Sigmoid colon (tissue), 6 donors: ENCODE measurements at regions not wholly inside any gene's neighbourhood (a gene's known extent, or its start where the extent isn't known, plus 50 kb on each side); places are given as distances from the start of the nearest gene placed in this dataset.

Experiments
- DNase-seq: peaks from one replicate; pipeline ENCODE4 v3.0.0-alpha.2; 2019
- H3K27ac ChIP-seq, 4 donors: fragments of 200-600 bp; sonication (generic); one replicate each; pipeline ENCODE4 v1.5.1; 2016 to 2019; ENCODE audit warnings: mild to moderate bottlenecking in 1 of 4
- H3K27me3 ChIP-seq, 3 donors: fragments of 200-600 bp; sonication (generic); one replicate each; pipeline ENCODE4 v1.5.1; 2019; ENCODE audit warnings: mild to moderate bottlenecking in 1 of 3
- H3K36me3 ChIP-seq, 4 donors: fragments of 200-600 bp; sonication (generic); one replicate each; pipeline ENCODE4 v1.5.1; 2016 to 2019
- H3K4me1 ChIP-seq, 4 donors: fragments of 200-600 bp; sonication (generic); one replicate each; pipeline ENCODE4 v1.5.1; 2017 to 2019
- H3K4me3 ChIP-seq, 4 donors: fragments of 200-600 bp; sonication (generic); one replicate each; pipeline ENCODE4 v1.5.1; 2017 to 2019; ENCODE audit warnings: mild to moderate bottlenecking in 2 of 4, moderate library complexity in 1 of 4
- H3K9me3 ChIP-seq, 4 donors: fragments of 200-600 bp in 3 of 4; sonication (generic) in 3 of 4; one replicate each; pipeline versions ENCODE4 v1.5.1 to v1.6.1; 2013 to 2019
- EP300 ChIP-seq, 4 donors: sonication (generic); formaldehyde crosslinking; IDR thresholded peaks; one replicate each; pipeline ENCODE4 v1.6.1; 2017; ENCODE audit warnings: antibody characterized with exemption in 4 of 4
- POLR2A ChIP-seq, 2 donors: fragments of 450-650 bp; IDR thresholded peaks; one replicate each; pipeline ENCODE4 v1.6.1; 2016; ENCODE audit warnings: antibody characterized with exemption in 2 of 2, mild to moderate bottlenecking in 2 of 2, moderate library complexity in 2 of 2
- POLR2AphosphoS5 ChIP-seq, 4 donors: sonication (generic); formaldehyde crosslinking; IDR thresholded peaks; one replicate each; pipeline ENCODE4 v1.6.1; 2017; ENCODE audit warnings: antibody characterized with exemption in 4 of 4
- WGBS, 2 donors: extraction: QIAGEN DNeasy Blood & Tissue Kit; methylation state at CpG; one replicate each; pipeline ENCODE4 v1.1.7; 2013; 5-methylcytosine and 5-hydroxymethylcytosine counted together
- intact Hi-C: fragments of 100-400 bp; cut with DNase I; formaldehyde crosslinking; loops from one replicate; pipeline ENCODE4 v1.15.1; 2023
- TF ChIP-seq, protein P1 (sequence below), 4 experiments: fragments of 450-650 bp in 3 of 4; fragments of 200-600 bp in 1 of 4; IDR thresholded peaks; one replicate each; pipeline ENCODE4 v1.5.1; 2016 to 2019; ENCODE audit warnings: antibody characterized with exemption in 4 of 4, mild to moderate bottlenecking in 3 of 4, moderate library complexity in 2 of 4
- donor health status: healthy with polysubstance abuse.
- donor health status: healthy.

DNA sequence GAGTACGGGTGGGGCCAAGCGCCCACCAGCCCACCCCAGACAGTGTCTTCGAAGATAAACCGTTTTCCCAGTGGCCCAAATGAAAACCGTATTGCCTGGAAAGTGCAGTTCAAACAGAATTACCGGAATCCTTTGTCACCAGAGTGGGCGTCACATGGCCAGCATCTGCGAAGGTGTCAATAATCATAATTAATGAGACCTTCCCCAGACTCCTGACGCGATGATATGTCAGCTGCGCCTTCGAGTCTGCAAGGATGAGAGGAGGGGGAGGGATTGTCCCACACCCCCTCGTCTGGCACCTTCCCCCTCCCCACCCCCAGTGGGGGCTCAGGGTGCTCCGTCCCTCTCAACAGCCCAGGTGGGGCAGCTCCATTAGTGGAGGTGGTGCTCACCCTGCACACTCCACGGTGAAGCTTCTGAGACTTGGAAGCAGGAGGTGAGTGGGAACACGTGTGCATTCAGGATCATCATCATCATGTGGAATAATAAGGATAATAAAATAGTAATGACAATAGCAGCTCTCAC lies 215.1 kb downstream of the PTPRU start:
- Histone ChIP-seq H3K27me3 (peaks cover 0 to 14% (median 0%) of the 10 kb centered on the region in 3 donors), H3K9me3 (no peaks in the 10 kb centered on the region), H3K36me3 (no peaks in the 10 kb centered on the region), H3K4me1 (no peaks in the 10 kb centered on the region), H3K27ac (no peak overlapping the region), H3K4me3 (no peak overlapping the region)
- DNase-seq, result peak; percentile 43
- TF ChIP-seq, protein P1, sequence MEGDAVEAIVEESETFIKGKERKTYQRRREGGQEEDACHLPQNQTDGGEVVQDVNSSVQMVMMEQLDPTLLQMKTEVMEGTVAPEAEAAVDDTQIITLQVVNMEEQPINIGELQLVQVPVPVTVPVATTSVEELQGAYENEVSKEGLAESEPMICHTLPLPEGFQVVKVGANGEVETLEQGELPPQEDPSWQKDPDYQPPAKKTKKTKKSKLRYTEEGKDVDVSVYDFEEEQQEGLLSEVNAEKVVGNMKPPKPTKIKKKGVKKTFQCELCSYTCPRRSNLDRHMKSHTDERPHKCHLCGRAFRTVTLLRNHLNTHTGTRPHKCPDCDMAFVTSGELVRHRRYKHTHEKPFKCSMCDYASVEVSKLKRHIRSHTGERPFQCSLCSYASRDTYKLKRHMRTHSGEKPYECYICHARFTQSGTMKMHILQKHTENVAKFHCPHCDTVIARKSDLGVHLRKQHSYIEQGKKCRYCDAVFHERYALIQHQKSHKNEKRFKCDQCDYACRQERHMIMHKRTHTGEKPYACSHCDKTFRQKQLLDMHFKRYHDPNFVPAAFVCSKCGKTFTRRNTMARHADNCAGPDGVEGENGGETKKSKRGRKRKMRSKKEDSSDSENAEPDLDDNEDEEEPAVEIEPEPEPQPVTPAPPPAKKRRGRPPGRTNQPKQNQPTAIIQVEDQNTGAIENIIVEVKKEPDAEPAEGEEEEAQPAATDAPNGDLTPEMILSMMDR (IDR thresholded peaks at IDR 0.05), result no peak
- TF ChIP-seq POLR2AphosphoS5 (IDR thresholded peaks at IDR 0.05), result no peak
- TF ChIP-seq EP300 (IDR thresholded peaks at IDR 0.05), result no peak
- no peak for TF ChIP-seq POLR2A (IDR thresholded peaks at IDR 0.05)
- WGBS, 2 donors, result 73 to 81% methylated on average over 16 of the region's 16 CpGs
- intact Hi-C loops, result no loop called here

DNA sequence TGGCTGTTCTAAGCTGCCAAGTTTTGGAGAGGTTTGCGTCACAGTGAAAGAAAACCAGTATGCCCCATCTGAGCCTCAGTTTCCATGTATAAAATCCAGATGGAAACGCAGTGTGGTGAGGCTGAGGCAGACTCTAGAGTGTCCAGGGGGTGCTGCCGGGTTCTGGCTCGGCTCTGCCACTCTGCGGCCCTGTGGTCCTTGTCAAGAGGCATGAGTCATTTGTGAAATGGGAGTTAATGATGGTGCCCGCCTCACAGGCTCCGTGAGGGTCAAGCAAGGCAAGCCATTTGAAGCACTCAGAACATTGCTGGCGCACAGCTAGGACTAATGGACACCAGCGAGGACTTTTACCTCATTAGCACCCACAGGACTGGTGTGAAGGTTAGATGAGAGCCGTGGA lies 214.3 kb downstream of the PTPRU start:
- Histone ChIP-seq H3K4me1 (no peaks in the 10 kb centered on the region), H3K9me3 (no peaks in the 10 kb centered on the region), H3K27me3 (peaks cover 0 to 14% (median 0%) of the 10 kb centered on the region in 3 donors), H3K36me3 (no peaks in the 10 kb centered on the region), H3K27ac (no peak overlapping the region), H3K4me3 (no peak overlapping the region)
- TF ChIP-seq POLR2A (IDR thresholded peaks at IDR 0.05), result no peak
- no peak for TF ChIP-seq POLR2AphosphoS5 (IDR thresholded peaks at IDR 0.05)
- no peak for TF ChIP-seq EP300 (IDR thresholded peaks at IDR 0.05)
- TF ChIP-seq, protein P1 (IDR thresholded peaks at IDR 0.05), result no peak
- WGBS, 2 donors, result 74 to 85% methylated on average over 10 of the region's 10 CpGs
- intact Hi-C loops, result no loop called here
- DNase-seq, result peak; percentile 12

DNA sequence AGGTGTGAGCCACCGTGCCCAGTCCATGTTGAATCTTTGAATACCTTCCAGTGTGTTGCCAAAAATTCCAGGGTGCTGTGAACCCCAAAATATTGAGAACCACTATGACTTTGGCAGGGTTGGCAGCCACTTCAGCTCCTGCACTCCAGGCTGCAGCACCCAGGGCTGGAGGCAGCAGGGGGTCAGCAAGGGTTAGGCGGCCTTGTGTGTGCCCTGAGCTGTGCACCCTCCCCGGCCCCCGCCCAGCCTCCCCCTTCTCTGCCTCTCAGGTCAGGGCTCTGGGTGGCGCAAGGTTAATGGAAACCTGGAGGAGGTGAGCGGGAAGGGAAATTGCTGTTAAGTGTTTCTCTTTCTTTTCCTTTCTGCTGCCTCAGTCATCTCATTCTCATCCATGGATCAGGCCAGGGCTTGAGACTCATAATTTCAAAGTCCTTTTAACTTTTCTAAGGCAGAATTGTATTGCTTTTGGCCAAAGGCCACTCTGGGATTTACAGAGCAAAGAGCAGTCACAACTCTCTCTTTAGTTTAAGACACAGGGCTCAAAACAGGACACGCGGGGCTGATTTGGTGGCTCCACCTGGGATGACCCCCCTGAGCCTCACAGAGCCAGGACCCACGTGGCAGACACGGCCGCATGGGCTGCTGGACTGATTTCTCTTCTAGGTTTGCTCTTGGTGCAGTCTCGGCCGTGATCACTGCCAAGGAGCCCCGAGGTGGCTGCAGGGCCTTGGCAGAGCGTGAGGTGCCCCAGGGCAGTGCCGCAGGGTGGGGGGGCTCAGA lies 212.3 kb downstream of the PTPRU start:
- TF ChIP-seq POLR2AphosphoS5 (IDR thresholded peaks at IDR 0.05) (no peak), EP300 (IDR thresholded peaks at IDR 0.05) (no peak), POLR2A (IDR thresholded peaks at IDR 0.05) (no peak)
- TF ChIP-seq, protein P1 (IDR thresholded peaks at IDR 0.05), result no peak
- no peaks in the 10 kb centered on the region for H3K4me1 ChIP-seq
- no peak overlapping the region for H3K27ac ChIP-seq
- H3K9me3 ChIP-seq, result no peaks in the 10 kb centered on the region
- no peaks in the 10 kb centered on the region for H3K36me3 ChIP-seq
- H3K27me3 ChIP-seq, result peaks cover 0 to 31% (median 10%) of the 10 kb centered on the region in 3 donors
- DNase-seq, result no peak
- intact Hi-C loops, result no loop called here
- WGBS, 2 donors, result 57 to 76% methylated on average over 16 of the region's 16 CpGs
- no peak overlapping the region for H3K4me3 ChIP-seq

DNA sequence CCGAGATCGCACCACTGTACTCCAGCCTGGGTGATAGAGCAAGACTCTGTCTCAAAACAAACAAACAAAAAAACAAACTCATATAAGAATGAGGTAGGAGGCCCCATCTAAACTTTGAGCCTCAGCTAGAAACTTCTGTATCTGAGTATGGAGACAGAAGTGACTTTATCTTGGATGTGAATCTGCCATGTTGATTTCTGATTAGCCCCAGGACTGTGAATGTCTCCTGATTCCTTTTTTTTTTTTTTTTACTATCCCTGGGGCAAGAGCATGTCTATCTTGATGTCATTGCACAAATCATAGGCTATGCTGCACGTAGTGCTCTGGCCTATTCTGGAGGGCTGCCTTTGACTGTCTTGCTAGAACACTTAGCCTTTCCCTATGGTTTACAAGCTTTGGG lies 211.0 kb downstream of the PTPRU start:
- Histone ChIP-seq H3K27me3 (peaks cover 0 to 39% (median 10%) of the 10 kb centered on the region in 3 donors), H3K27ac (no peak overlapping the region), H3K4me1 (no peaks in the 10 kb centered on the region), H3K4me3 (no peak overlapping the region), H3K9me3 (no peaks in the 10 kb centered on the region), H3K36me3 (no peaks in the 10 kb centered on the region)
- intact Hi-C loops, result no loop called here
- no peak for DNase-seq
- WGBS, 2 donors, result 89 to 93% methylated on average over 3 of the region's 3 CpGs
- TF ChIP-seq EP300 (IDR thresholded peaks at IDR 0.05), result no peak
- TF ChIP-seq, protein P1 (IDR thresholded peaks at IDR 0.05), result no peak
- no peak for TF ChIP-seq POLR2A (IDR thresholded peaks at IDR 0.05)
- TF ChIP-seq POLR2AphosphoS5 (IDR thresholded peaks at IDR 0.05), result no peak
